Panc1 (cell line): ENCODE measurements at regions not wholly inside any gene's neighbourhood (a gene's known extent, or its start where the extent isn't known, plus 50 kb on each side); places are given as distances from the start of the nearest gene placed in this dataset.

Experiments used
- SIN3A ChIP-seq: IDR thresholded peaks from 2 replicates; pipeline ENCODE4 v1.6.1; 2012; ENCODE audit warnings: low read depth, mild to moderate bottlenecking, low read length, moderate library complexity, borderline replicate concordance; ENCODE audit not compliant: insufficient read depth
- TCF7L2 ChIP-seq: IDR thresholded peaks from 2 replicates; pipeline ENCODE4 v1.6.1; 2011; ENCODE audit warnings: mild to moderate bottlenecking, low read depth, low read length, inconsistent platforms
- TF ChIP-seq, protein P1 (sequence below): fragments of 450-650 bp; IDR thresholded peaks from 2 replicates; pipeline ENCODE4 v1.5.1; 2017; ENCODE audit warnings: mild to moderate bottlenecking

DNA sequence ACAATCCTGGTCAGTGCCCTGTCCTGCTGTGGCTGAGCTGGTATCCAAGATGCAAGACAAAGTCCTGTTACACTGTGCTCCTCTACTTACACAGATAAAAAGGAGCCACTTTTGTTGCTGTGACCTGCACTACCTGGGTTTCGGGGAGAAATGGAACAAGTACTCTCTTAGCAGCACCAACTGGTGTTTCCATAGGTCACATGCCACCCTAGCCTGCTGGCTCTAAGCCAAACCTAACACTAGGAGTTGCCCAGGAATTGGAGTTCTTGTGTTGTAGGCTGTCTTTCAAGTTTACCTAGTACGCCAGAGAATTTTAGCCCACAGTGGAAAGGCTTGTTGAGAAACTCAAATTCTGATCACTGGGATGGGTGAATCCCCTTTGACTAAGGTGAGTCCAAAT is 727.4 kb downstream of the FAM133A start:
- no peak for TF ChIP-seq TCF7L2
- TF ChIP-seq, protein P1, sequence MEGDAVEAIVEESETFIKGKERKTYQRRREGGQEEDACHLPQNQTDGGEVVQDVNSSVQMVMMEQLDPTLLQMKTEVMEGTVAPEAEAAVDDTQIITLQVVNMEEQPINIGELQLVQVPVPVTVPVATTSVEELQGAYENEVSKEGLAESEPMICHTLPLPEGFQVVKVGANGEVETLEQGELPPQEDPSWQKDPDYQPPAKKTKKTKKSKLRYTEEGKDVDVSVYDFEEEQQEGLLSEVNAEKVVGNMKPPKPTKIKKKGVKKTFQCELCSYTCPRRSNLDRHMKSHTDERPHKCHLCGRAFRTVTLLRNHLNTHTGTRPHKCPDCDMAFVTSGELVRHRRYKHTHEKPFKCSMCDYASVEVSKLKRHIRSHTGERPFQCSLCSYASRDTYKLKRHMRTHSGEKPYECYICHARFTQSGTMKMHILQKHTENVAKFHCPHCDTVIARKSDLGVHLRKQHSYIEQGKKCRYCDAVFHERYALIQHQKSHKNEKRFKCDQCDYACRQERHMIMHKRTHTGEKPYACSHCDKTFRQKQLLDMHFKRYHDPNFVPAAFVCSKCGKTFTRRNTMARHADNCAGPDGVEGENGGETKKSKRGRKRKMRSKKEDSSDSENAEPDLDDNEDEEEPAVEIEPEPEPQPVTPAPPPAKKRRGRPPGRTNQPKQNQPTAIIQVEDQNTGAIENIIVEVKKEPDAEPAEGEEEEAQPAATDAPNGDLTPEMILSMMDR, result no peak
- no peak for TF ChIP-seq SIN3A
